ENCODE measurements at regions not wholly inside any gene's neighbourhood (a gene's known extent, or its start where the extent isn't known, plus 50 kb on each side); places are given as distances from the start of the nearest gene placed in this dataset.

DNA sequence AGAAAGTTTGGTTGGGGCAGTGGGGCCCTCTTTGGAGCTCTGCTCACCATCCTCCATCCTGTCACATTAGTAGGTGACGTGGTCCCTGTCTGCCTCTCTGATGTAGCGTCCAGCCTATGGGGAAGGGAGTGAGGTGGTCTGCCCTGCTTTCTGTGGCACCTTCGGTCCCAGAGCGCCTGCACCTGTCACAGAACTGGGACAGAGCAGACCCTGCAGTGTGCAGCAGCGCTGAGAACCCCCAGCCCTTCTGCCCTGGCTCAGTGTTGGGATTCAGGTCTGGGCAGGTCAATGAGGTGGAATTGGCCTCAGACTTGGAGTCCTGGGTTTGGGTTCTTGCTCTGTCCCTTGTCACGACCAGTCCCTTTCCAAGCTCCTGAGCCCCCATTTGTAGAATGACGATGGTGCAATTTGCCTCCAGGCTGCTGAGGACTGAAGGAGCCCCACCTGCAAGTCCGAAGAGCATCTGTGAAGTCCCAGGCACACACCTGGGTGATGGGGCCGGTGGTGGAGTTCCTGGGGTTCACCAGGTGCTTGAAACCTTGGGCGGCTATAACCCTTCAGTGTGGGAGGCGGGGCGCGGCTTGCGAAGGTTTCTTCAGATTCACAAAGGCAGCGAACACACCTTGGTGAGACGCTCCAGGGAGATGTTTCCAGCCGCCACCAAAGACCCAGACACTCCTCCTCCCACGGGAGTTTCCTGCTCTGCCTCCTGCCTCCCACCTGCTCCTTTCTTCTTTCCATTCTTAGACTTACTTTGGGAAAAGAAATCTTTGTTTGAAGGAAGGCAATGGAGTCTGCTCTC is 265.4 kb upstream of the HDAC4 start:
- no peak for DNase-seq (ENCODE audit: extremely low read depth, low read depth)

GRCh38 chr2:239664216-239664810 is 263.5 kb upstream of the HDAC4 start:
- DNase-seq (ENCODE audit: extremely low read depth, low read depth) = no peak
- no peak for TF ChIP-seq CTCF (IDR thresholded peaks at IDR 0.05; ENCODE audit: low read depth, low read length)

More for the DNA sequence above, 265.4 kb upstream of the HDAC4 start:
- TF ChIP-seq CTCF (IDR thresholded peaks at IDR 0.05; ENCODE audit: low read depth, low read length) = no peak

DNA sequence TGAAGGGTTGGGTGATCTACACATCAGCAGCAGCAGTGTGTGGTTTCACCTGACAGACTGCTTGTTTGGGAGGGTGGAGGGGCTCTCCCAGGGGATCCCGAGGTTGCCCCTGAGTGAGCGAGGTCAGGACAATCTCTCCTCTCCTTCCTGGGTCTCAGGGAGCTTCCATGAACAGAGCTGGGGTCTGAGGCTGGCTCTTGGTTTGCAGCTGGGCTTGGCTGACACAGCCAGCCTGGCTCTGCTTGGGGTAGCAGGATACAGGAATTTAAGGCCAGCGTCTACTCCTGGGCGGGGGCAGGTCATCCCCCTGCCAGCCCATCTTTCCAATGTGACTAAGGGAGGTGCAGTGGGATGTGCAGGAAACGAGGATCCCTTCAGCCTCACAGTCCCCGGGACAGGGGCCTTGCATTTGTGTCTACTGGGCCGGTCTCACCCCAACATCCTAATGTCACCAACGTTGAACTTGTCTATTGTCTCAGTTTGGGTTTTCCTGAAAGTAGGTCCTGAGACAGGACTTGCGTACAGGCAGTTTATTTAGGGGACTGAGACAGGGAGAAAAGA is 262.6 kb upstream of the HDAC4 start:
- no peak for TF ChIP-seq CTCF (IDR thresholded peaks at IDR 0.05; ENCODE audit: low read depth, low read length)
- DNase-seq (ENCODE audit: extremely low read depth, low read depth) = no peak

- DNase-seq (ENCODE audit: extremely low read depth, low read depth) = no peak
- TF ChIP-seq CTCF (IDR thresholded peaks at IDR 0.05; ENCODE audit: low read depth, low read length) = no peak
Observed at GRCh38 chr2:239662413-239663120, 261.7 kb upstream of the HDAC4 start.

GRCh38 chr2:239661334-239662312 is 260.8 kb upstream of the HDAC4 start:
- no peak for DNase-seq (ENCODE audit: extremely low read depth, low read depth)
- TF ChIP-seq CTCF (IDR thresholded peaks at IDR 0.05; ENCODE audit: low read depth, low read length) = no peak

DNA sequence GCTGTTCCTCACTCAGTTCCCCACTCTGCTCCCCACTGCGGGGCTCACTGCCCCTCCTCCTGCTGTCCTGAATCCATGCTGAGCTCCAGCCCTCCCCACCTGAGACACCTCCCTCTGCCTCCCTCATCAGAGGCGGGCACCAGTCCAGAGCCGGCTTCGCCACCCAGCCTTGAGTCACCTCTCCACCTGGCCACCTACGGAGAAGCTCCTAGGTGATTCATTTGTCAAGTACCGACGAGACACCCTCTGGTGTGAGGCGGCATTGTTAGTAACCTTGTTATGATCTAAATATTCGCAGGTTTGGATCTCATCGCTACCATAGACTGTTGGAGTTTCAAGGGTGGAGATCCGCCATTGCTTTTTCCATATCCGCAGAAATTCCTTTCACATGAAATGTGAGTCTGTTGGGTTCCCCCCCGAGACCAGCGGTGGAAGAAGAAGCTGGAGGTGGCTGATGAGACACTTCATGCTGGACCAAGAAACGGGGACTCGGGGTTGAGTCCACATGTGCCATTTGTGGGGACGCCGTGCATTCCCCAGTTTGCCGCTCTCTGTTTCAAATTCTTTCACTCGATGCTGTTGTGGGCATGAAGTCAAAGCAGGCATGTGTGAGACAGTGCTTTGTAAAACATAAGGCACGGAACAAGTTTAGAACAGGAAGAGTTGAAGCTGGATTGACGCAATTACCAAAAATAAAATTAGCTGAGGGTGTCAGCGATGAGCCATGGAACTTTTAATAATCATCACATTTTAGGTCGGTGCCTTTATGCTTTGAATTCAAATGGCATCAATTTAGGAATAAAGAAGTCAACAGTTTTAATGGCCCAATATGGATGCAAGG is 259.8 kb upstream of the HDAC4 start:
- no peak for TF ChIP-seq CTCF (IDR thresholded peaks at IDR 0.05; ENCODE audit: low read depth, low read length)
- DNase-seq (ENCODE audit: extremely low read depth, low read depth) = no peak
